KBM-7 (cell line): ENCODE measurements at regions not wholly inside any gene's neighbourhood (a gene's known extent, or its start where the extent isn't known, plus 50 kb on each side); places are given as distances from the start of the nearest gene placed in this dataset.
"Not testable (repeated sequence)": the region's sequence is repeated elsewhere in the genome, so short reads cannot be mapped to it uniquely, and the experiment has no call there.

Experiments
- DNase-seq: peaks from one replicate; pipeline ENCODE4 v3.0.0-alpha.2; 2015
- in situ Hi-C: fragments of 300-500 bp; cut with MboI; formaldehyde crosslinking; loops from 2 replicates; pipeline ENCODE4 v1.14.3; 2020; ENCODE audit warnings: low sequenced_read_pairs, low pct_unique_long_range_greater_than_20kb, mixed read lengths

GRCh38 chr6:51027283-51028065 is 208.8 kb downstream of the TFAP2B start:
- DNase-seq = no peak
- in situ Hi-C loops = no loop called here

- in situ Hi-C loops = no loop called here
- DNase-seq = no peak
Measured at GRCh38 chr6:51028276-51028675, 209.6 kb downstream of the TFAP2B start.

DNA sequence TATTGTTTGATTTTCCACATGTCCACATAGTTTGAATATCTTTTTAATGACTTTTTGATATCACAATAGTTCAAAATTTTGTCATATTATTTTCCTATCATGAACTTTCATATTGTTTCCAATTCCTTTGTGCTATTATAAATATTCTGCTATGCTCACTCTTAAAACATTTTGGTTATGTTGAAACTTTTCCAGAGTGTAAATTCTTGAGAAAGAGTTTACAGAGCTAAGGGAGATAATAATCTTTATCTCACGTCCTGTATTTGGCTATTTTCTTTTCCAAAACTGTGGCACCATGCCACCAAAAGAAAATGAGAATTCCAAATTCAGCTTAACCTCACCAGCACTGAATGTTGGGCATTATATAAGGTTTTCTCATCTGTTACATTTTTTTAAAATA is 210.9 kb downstream of the TFAP2B start:
- no peak for DNase-seq
- in situ Hi-C loops = no loop called here

- in situ Hi-C loops = no loop called here
- no peak for DNase-seq
Measured at GRCh38 chr6:51045548-51045947, 226.9 kb downstream of the TFAP2B start.

GRCh38 chr6:51049288-51049982 is 230.8 kb downstream of the TFAP2B start:
- DNase-seq = no peak
- in situ Hi-C loops = no loop called here

DNA sequence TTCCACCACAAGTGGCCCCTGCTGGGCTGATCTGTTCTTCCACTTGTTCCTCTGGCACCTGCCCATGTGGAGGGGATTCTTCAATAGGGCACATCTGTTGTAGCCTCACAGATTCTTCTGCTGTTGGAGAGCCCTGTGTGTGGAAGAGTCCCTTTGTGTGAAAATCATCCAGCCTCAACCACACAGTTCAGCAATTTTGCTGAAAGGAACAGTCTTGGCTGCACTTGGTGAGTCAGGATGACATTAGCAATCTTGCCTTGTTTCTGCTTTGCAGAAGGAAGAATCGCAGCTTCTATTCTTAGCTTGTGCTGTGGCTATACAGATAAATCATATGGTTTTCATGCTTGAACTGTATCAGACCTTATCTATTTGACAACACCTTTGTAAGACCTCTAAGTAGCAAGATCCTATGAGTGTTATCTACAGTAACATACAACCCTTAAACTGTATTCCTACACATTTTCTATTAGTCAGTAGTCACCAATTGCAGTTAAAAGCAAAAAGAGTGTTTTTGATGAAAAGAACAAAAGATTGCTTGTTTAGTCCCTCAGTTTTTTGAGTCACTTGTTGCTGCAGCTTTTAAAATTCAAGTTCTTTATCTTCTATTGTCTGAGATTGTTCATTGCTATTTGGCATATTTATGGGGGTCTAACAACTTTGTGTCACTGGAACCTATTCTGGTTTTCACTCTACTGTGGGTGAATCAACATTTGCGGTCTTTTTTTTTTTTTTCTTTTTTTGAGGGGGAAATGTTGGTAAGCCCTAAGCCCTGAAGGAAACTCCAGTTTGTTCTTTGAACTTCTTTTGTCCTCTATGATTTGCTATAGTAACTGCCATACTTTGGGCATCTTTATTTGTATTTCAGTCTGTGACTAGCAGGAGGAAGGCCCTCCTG is 231.6 kb downstream of the TFAP2B start:
- in situ Hi-C loops = no loop called here
- DNase-seq = no peak

GRCh38 chr6:51052716-51053115 is 234.0 kb downstream of the TFAP2B start:
- DNase-seq, in situ Hi-C loops: not testable (repeated sequence)

DNA sequence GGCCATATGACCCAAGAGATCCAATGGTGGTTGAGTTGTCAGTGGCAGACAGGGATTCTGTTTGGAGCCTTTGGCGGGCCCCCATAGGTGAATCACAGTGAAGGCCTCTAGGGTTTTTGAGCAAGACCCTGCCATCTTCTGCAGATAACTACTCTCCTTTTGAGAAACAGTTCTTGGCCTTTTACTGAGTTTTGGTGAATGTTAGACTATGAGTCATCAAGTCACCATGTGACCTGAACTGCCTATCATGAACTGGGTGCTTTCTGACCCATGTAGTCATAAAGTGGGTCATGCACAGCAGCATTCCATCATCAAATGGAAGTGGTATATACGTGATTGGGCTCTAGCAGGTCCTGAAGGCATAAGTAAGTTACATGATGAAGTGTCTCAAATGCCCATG is 236.6 kb downstream of the TFAP2B start:
- DNase-seq, in situ Hi-C loops: not testable (repeated sequence)

GRCh38 chr6:51057296-51057695 is 238.6 kb downstream of the TFAP2B start:
- no peak for DNase-seq
- in situ Hi-C loops = no loop called here

- DNase-seq = no peak
- in situ Hi-C loops = no loop called here
Measured at GRCh38 chr6:51060262-51060762, 241.6 kb downstream of the TFAP2B start.

DNA sequence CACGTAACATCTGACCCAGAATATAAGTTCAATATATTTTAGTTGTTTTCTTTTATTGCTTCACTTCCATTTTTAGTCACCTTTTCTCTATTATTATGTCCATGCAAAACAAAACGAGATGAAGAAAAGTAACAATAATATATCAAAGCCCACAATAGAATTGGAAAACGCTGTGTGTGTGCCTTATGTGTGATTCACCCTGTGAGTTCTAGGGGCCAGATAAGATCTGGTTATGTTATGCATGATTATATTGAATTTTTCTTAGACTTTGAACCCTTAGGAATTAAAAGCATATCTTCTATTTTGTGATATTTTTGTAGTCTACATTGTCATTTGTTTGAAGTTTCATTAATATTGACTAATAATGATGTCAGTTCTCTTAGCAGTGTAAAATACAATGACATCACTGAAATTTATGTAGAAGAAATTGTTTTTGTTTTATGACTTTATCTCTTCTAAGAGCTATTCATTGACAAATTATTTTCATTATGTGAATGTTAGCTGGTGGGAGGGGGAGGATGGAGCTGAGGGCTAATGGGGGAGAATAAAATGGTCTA is 243.6 kb downstream of the TFAP2B start:
- DNase-seq = no peak
- in situ Hi-C loops = no loop called here

- DNase-seq = no peak
- in situ Hi-C loops = no loop called here
Measured at GRCh38 chr6:51077821-51078518, 259.3 kb downstream of the TFAP2B start.

DNA sequence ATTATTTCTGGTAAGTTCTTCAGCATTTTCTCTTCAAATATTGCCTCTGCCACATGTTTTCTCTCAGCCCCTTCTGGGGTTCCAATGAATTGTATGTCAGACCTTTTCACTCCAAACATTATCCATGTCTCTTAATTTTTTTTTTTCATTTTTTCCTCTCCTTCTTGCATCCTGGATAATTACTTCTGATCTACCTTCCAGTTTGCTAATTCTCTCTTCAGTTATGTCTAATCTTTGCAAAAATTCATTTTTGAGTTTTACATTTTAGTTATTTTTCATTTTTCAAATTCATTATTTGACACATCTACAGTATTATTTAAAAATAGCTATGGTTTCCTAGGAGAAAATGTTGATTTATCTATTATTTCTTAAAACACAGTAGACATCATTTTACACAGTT is 271.7 kb downstream of the TFAP2B start:
- in situ Hi-C loops = no loop called here
- DNase-seq = no peak

- no peak for DNase-seq
- in situ Hi-C loops = no loop called here
Measured at GRCh38 chr6:51093871-51094270, 275.2 kb downstream of the TFAP2B start.

- no peak for DNase-seq
- in situ Hi-C loops = no loop called here
Measured at GRCh38 chr6:51094271-51094670, 275.6 kb downstream of the TFAP2B start.

- in situ Hi-C loops = no loop called here
- no peak for DNase-seq
Measured at GRCh38 chr6:51098246-51098645, 279.6 kb downstream of the TFAP2B start.

- DNase-seq = no peak
- in situ Hi-C loops = no loop called here
Measured at GRCh38 chr6:51098791-51099190, 280.1 kb downstream of the TFAP2B start.

- in situ Hi-C loops = no loop called here
- DNase-seq = no peak
Measured at GRCh38 chr6:51099201-51099600, 280.5 kb downstream of the TFAP2B start.

DNA sequence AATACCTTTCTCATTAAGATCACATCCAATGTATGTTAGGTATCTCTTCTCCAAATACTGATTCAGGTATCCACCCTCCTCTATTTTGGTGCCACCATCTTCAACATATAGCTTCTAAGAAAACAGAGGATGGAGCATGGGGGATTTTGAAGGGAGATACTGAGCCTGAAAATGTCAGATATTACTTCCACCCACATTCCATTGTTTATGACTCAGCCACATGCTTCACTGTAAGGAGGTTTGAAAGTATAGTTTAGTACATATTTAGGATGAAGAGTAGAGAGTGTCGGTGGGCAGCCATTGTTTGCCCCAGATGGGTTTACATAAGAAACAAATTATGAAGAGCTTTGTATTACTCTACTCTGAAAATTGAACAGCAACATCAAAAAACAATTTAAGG is 286.7 kb downstream of the TFAP2B start:
- DNase-seq = no peak
- in situ Hi-C loops = no loop called here
